GM19455 (cell line): ENCODE measurements at regions not wholly inside any gene's neighbourhood (a gene's known extent, or its start where the extent isn't known, plus 50 kb on each side); places are given as distances from the start of the nearest gene placed in this dataset.
"Not testable (repeated sequence)": the region's sequence is repeated elsewhere in the genome, so short reads cannot be mapped to it uniquely, and the experiment has no call there.

ENCODE experiments used
- ATAC-seq: cut with Tn5 transposase; IDR thresholded peaks from one replicate; pipeline ENCODE4 v1.9.1; 2021; ENCODE audit not compliant: unreplicated experiment

GRCh38 chr4:124828382-124828781, 115.8 kb upstream of the ANKRD50 start:
- ATAC-seq: no peak

GRCh38 chr4:124817531-124817930, 105.0 kb upstream of the ANKRD50 start:
- ATAC-seq: no peak

GRCh38 chr4:124812203-124812602, 99.7 kb upstream of the ANKRD50 start:
- not testable (repeated sequence) for ATAC-seq

- no peak for ATAC-seq
Observed at GRCh38 chr4:124810827-124811226, 98.3 kb upstream of the ANKRD50 start.

- no peak for ATAC-seq
Observed at GRCh38 chr4:124807421-124807820, 94.9 kb upstream of the ANKRD50 start.

- no peak for ATAC-seq
Observed at GRCh38 chr4:124806403-124806802, 93.9 kb upstream of the ANKRD50 start.

GRCh38 chr4:124804584-124804983, 92.1 kb upstream of the ANKRD50 start:
- ATAC-seq: no peak

- no peak for ATAC-seq
Observed at GRCh38 chr4:124804041-124804440, 91.5 kb upstream of the ANKRD50 start.

GRCh38 chr4:124803641-124804040, 91.1 kb upstream of the ANKRD50 start:
- ATAC-seq: no peak

- ATAC-seq: no peak
Observed at GRCh38 chr4:124803026-124803425, 90.5 kb upstream of the ANKRD50 start.

- no peak for ATAC-seq
Observed at GRCh38 chr4:124797223-124797622, 84.7 kb upstream of the ANKRD50 start.

GRCh38 chr4:124790471-124790870, 77.9 kb upstream of the ANKRD50 start:
- no peak for ATAC-seq

GRCh38 chr4:124786634-124787033, 74.1 kb upstream of the ANKRD50 start:
- ATAC-seq: no peak

- no peak for ATAC-seq
Observed at GRCh38 chr4:124785645-124786044, 73.1 kb upstream of the ANKRD50 start.

- no peak for ATAC-seq
Observed at GRCh38 chr4:124783847-124784246, 71.3 kb upstream of the ANKRD50 start.

GRCh38 chr4:124777007-124777406, 64.5 kb upstream of the ANKRD50 start:
- ATAC-seq: no peak

- ATAC-seq: no peak
Observed at GRCh38 chr4:124768596-124769365, 56.2 kb upstream of the ANKRD50 start.

- no peak for ATAC-seq
Observed at GRCh38 chr4:124762956-124763355, 50.4 kb upstream of the ANKRD50 start.
